Spleen (tissue), 7 donors: ENCODE measurements at regions not wholly inside any gene's neighbourhood (a gene's known extent, or its start where the extent isn't known, plus 50 kb on each side); places are given as distances from the start of the nearest gene placed in this dataset.

Source experiments
- POLR2A ChIP-seq, 3 donors: fragments of 450-650 bp; IDR thresholded peaks; one replicate each; pipeline ENCODE4 v1.5.1; 2017; ENCODE audit warnings: antibody characterized with exemption in 3 of 3, mild to moderate bottlenecking in 1 of 3
- TF ChIP-seq, protein P1 (sequence below), 11 experiments: fragments of 200-600 bp in 7 of 11; fragments of 450-650 bp in 4 of 11; sonication (generic) in 4 of 11; IDR thresholded peaks in 8 of 11; conservative IDR thresholded peaks in 3 of 11; 1 replicate in 7 of 11; 2 replicates in 4 of 11; pipeline versions ENCODE4 v1.4.0 to v1.8.0; 2016 to 2021; ENCODE audit warnings: antibody characterized with exemption in 11 of 11, inconsistent platforms in 4 of 11, mild to moderate bottlenecking in 1 of 11
- donor health status: DM: no; HTN: no; CAD: no; lungs with moderate emphysema.
- donor health status: DM: no; HTN: no; CAD: no.
- donor health status: DM: no; HTN: no; CAD: no.

DNA sequence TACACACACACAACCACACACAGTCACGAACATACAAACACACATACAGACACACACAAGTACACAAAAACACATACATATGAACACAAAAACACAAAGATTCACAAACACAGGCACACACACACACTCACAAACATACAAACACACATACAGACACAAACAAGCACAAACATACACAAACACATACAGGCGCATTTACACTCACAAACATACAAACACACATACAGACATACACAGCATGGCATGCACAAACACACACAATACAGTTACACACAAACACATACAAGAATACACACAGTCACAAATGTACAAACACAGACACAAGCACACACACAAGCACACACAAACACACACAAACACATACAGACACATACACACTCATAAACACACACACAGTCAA is 247.9 kb downstream of the TENT4A start:
- TF ChIP-seq, protein P1, sequence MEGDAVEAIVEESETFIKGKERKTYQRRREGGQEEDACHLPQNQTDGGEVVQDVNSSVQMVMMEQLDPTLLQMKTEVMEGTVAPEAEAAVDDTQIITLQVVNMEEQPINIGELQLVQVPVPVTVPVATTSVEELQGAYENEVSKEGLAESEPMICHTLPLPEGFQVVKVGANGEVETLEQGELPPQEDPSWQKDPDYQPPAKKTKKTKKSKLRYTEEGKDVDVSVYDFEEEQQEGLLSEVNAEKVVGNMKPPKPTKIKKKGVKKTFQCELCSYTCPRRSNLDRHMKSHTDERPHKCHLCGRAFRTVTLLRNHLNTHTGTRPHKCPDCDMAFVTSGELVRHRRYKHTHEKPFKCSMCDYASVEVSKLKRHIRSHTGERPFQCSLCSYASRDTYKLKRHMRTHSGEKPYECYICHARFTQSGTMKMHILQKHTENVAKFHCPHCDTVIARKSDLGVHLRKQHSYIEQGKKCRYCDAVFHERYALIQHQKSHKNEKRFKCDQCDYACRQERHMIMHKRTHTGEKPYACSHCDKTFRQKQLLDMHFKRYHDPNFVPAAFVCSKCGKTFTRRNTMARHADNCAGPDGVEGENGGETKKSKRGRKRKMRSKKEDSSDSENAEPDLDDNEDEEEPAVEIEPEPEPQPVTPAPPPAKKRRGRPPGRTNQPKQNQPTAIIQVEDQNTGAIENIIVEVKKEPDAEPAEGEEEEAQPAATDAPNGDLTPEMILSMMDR (IDR thresholded peaks at IDR 0.05 in 8 of 11, conservative IDR thresholded peaks at IDR 0.05 in 3 of 11): no peak
- TF ChIP-seq POLR2A (IDR thresholded peaks at IDR 0.05): no peak
